ENCODE measurements at regions not wholly inside any gene's neighbourhood (a gene's known extent, or its start where the extent isn't known, plus 50 kb on each side); places are given as distances from the start of the nearest gene placed in this dataset.

GRCh38 chr14:34220921-34221320 lies 241.1 kb downstream of the SPTSSA start:
- TF ChIP-seq CTCF (IDR thresholded peaks at IDR 0.05; ENCODE audit: low read depth, low read length) (no peak), EZH2phosphoT487 (IDR thresholded peaks at IDR 0.05; ENCODE audit: low read depth) (no peak)

Measured in OCI-LY3 (cell line).